ENCODE measurements at regions not wholly inside any gene's neighbourhood (a gene's known extent, or its start where the extent isn't known, plus 50 kb on each side); places are given as distances from the start of the nearest gene placed in this dataset.

DNA sequence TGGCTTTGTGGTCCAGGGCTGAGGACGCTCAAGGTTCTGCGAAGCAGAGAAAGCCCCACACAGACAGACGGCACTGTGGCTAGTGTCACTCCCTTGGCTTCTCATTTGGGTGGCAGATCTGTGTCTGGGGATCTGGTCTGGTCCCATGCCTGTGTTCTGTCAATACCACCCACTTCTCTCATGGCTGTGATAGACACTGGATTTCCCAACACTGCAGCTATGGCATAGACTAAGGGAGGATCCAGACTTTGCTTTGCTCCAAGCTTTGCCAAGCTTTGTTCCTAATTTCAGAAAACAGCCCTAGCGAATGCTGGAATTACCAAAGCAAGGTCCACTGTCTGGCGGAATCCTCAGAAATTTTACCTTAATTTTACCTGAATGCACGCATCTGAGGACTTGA is 62.1 kb downstream of the GADD45G start:
- H3K27me3 ChIP-seq (ENCODE audit: control insufficient read depth, insufficient read depth, low read length) = peaks cover 2% of the 10 kb centered on the region
- ChIA-PET CTCF (no interaction called here), POLR2A (no interaction called here)
- no peak for DNase-seq (ENCODE audit: low read depth, low spot score)
- H3K4me3 ChIP-seq (ENCODE audit: low read depth, low read length) = no peak overlapping the region
- TF ChIP-seq, protein P1, sequence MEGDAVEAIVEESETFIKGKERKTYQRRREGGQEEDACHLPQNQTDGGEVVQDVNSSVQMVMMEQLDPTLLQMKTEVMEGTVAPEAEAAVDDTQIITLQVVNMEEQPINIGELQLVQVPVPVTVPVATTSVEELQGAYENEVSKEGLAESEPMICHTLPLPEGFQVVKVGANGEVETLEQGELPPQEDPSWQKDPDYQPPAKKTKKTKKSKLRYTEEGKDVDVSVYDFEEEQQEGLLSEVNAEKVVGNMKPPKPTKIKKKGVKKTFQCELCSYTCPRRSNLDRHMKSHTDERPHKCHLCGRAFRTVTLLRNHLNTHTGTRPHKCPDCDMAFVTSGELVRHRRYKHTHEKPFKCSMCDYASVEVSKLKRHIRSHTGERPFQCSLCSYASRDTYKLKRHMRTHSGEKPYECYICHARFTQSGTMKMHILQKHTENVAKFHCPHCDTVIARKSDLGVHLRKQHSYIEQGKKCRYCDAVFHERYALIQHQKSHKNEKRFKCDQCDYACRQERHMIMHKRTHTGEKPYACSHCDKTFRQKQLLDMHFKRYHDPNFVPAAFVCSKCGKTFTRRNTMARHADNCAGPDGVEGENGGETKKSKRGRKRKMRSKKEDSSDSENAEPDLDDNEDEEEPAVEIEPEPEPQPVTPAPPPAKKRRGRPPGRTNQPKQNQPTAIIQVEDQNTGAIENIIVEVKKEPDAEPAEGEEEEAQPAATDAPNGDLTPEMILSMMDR (IDR thresholded peaks at IDR 0.05; ENCODE audit: low read depth, low read length) = no peak
- H3K9me3 ChIP-seq (ENCODE audit: control insufficient read depth, insufficient read depth, low read length) = no peaks in the 10 kb centered on the region; the same call in 1 of the 2 replicates
- no peak overlapping the region for H3K27ac ChIP-seq (ENCODE audit: low read depth, low read length)

DNA sequence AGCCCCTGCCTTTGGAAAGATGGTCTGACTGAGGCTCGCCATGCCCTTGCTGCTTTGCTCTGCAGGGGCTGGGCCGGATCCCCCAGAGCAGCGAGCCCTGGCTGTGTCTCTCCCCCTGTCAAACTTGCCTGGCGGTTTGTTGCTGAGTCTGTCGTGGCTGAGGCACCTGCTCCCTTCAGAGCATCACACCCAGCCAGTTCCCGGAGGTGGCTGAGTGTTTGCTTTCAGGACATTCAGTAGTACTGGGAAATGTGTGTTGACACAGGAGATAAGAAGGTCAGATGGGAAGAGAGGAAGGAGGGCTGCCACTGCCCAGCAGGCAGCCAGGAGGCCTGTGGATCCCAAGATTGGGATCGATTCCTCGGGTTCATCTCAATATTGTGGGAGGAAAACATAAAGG is 62.9 kb downstream of the GADD45G start:
- POLR2A ChIA-PET = no interaction called here
- no peaks in the 10 kb centered on the region for H3K27me3 ChIP-seq (ENCODE audit: control insufficient read depth, insufficient read depth, low read length)
- H3K4me3 ChIP-seq (ENCODE audit: low read depth, low read length) = no peak overlapping the region
- TF ChIP-seq, protein P1 (IDR thresholded peaks at IDR 0.05; ENCODE audit: low read depth, low read length) = no peak
- DNase-seq (ENCODE audit: low read depth, low spot score) = no peak
- H3K27ac ChIP-seq (ENCODE audit: low read depth, low read length) = no peak overlapping the region
- CTCF ChIA-PET = no interaction called here
- H3K9me3 ChIP-seq (ENCODE audit: control insufficient read depth, insufficient read depth, low read length) = no peaks in the 10 kb centered on the region; the same call in 1 of the 2 replicates

DNA sequence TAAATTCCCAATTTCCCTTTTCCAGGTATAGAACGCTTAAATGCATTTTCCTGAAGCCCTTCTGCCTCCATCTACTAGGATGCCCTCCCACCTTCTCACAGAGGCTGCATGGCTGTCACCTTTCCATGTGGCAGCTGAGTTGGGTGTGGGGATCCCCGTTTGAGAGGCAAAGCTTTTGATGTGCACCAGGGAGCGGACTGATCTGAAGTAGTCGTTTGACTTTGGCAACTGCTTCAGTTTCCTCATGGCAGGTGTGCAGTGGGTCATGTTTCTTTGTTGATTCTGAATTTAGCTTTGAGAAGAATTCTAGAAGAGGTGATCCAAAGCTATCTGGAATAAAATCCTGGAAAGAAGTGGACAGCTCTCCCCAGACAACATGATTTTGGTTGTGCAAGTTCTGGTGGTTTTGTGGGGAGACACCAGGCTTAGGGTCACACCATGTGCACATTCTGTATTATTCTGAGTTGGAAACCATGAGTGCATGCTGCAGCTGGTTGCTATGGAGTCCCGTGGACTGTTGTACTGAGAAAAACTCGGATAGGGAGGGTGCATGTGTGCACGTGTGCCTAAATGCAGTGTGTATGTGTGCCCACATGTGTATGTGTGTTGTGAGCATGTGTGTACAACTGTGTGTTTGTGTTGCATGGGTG is 63.5 kb downstream of the GADD45G start:
- no peak overlapping the region for H3K27ac ChIP-seq (ENCODE audit: low read depth, low read length)
- CTCF ChIA-PET = no interaction called here
- no peaks in the 10 kb centered on the region for H3K27me3 ChIP-seq (ENCODE audit: control insufficient read depth, insufficient read depth, low read length)
- H3K4me3 ChIP-seq (ENCODE audit: low read depth, low read length) = no peak overlapping the region
- DNase-seq (ENCODE audit: low read depth, low spot score) = no peak
- no peaks in the 10 kb centered on the region; the same call in 1 of the 2 replicates for H3K9me3 ChIP-seq (ENCODE audit: control insufficient read depth, insufficient read depth, low read length)
- TF ChIP-seq, protein P1 (IDR thresholded peaks at IDR 0.05; ENCODE audit: low read depth, low read length) = no peak
- POLR2A ChIA-PET = no interaction called here

DNA sequence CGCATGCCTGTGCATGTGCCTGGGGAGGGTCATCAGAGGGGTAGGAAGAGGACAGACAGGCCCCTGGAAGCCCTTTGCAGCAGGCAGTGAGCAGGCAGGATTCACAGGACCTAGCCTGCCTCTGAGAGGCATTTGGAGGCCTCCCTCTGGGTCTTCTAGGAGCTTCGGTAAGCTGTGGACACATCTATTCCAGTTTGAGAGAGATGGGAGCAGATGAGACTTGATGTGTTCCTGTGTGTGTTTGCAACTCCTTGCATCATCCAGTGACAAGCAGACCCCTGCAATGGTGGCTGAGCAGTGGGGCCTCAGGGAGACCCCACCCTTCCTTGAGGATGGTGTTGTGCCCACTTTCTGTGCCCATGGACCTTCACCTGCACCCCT is 64.0 kb downstream of the GADD45G start:
- Histone ChIP-seq H3K27me3 (ENCODE audit: control insufficient read depth, insufficient read depth, low read length) (no peaks in the 10 kb centered on the region), H3K9me3 (ENCODE audit: control insufficient read depth, insufficient read depth, low read length) (no peaks in the 10 kb centered on the region; the same call in 1 of the 2 replicates), H3K4me3 (ENCODE audit: low read depth, low read length) (no peak overlapping the region), H3K27ac (ENCODE audit: low read depth, low read length) (no peak overlapping the region)
- DNase-seq (ENCODE audit: low read depth, low spot score) = no peak
- ChIA-PET POLR2A (no interaction called here), CTCF (no interaction called here)
- TF ChIP-seq, protein P1 (IDR thresholded peaks at IDR 0.05; ENCODE audit: low read depth, low read length) = no peak

DNA sequence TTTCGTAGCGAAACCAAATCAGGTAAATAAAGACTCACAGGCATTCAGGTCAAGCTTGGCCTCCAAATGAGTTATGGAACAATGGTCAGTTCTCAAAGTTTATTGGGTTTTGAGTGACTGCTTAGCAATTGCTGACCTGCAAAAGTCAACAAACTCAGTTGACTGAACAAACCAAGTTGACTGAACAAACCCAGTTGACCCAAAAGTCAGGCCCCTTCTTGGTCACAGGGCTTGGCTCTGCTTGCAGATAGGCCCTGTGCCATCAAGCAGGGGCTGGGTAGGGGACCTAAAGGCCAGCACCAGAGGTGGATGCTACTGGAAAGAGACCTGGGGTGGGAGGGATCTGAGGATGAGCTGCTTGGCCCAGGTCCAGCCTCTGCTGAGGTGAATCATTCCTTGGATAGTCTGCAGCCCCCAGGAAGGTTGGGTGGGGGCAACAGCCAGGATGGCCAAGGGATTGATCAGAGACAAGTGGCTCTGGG is 64.6 kb downstream of the GADD45G start:
- H3K27ac ChIP-seq (ENCODE audit: low read depth, low read length) = no peak overlapping the region
- no peak overlapping the region for H3K4me3 ChIP-seq (ENCODE audit: low read depth, low read length)
- H3K9me3 ChIP-seq (ENCODE audit: control insufficient read depth, insufficient read depth, low read length) = no peaks in the 10 kb centered on the region; the same call in 1 of the 2 replicates
- TF ChIP-seq, protein P1 (IDR thresholded peaks at IDR 0.05; ENCODE audit: low read depth, low read length) = no peak
- H3K27me3 ChIP-seq (ENCODE audit: control insufficient read depth, insufficient read depth, low read length) = no peaks in the 10 kb centered on the region
- CTCF ChIA-PET = no interaction called here
- POLR2A ChIA-PET = no interaction called here
- no peak for DNase-seq (ENCODE audit: low read depth, low spot score)

Data from AG04450 (cell line).